ENCODE measurements at regions not wholly inside any gene's neighbourhood (a gene's known extent, or its start where the extent isn't known, plus 50 kb on each side); places are given as distances from the start of the nearest gene placed in this dataset.

GRCh38 chr7:156178214-156178613 is 366.0 kb upstream of the SHH start:
- DNase-seq (ENCODE audit: low read depth): no peak
- TF ChIP-seq CTCF (IDR thresholded peaks at IDR 0.05; ENCODE audit: control insufficient read depth, extremely low read depth, insufficient read depth): no peak
- no peak overlapping the region for H3K4me3 ChIP-seq (ENCODE audit: low read depth, low read length)

GRCh38 chr7:156177422-156178055 is 365.3 kb upstream of the SHH start:
- no peak overlapping the region for H3K4me3 ChIP-seq (ENCODE audit: low read depth, low read length)
- DNase-seq (ENCODE audit: low read depth): no peak
- TF ChIP-seq CTCF (IDR thresholded peaks at IDR 0.05; ENCODE audit: control insufficient read depth, extremely low read depth, insufficient read depth): no peak

- no peak for DNase-seq (ENCODE audit: low read depth)
- no peak for TF ChIP-seq CTCF (IDR thresholded peaks at IDR 0.05; ENCODE audit: control insufficient read depth, extremely low read depth, insufficient read depth)
Observed at GRCh38 chr7:156176039-156176438, 363.8 kb upstream of the SHH start.

GRCh38 chr7:156175003-156175402 is 362.7 kb upstream of the SHH start:
- H3K4me3 ChIP-seq (ENCODE audit: low read depth, low read length): no peak overlapping the region
- no peak for DNase-seq (ENCODE audit: low read depth)
- no peak for TF ChIP-seq CTCF (IDR thresholded peaks at IDR 0.05; ENCODE audit: control insufficient read depth, extremely low read depth, insufficient read depth)

More at GRCh38 chr7:156176039-156176438, 363.8 kb upstream of the SHH start:
- H3K4me3 ChIP-seq (ENCODE audit: low read depth, low read length): no peak overlapping the region

GRCh38 chr7:156174428-156174827 is 362.2 kb upstream of the SHH start:
- no peak for TF ChIP-seq CTCF (IDR thresholded peaks at IDR 0.05; ENCODE audit: control insufficient read depth, extremely low read depth, insufficient read depth)
- DNase-seq (ENCODE audit: low read depth): no peak
- no peak overlapping the region for H3K4me3 ChIP-seq (ENCODE audit: low read depth, low read length)

- TF ChIP-seq CTCF (IDR thresholded peaks at IDR 0.05; ENCODE audit: control insufficient read depth, extremely low read depth, insufficient read depth): no peak
- no peak for DNase-seq (ENCODE audit: low read depth)
Observed at GRCh38 chr7:156173748-156174353, 361.6 kb upstream of the SHH start.

GRCh38 chr7:156173346-156173745 is 361.1 kb upstream of the SHH start:
- no peak overlapping the region for H3K4me3 ChIP-seq (ENCODE audit: low read depth, low read length)
- no peak for DNase-seq (ENCODE audit: low read depth)
- TF ChIP-seq CTCF (IDR thresholded peaks at IDR 0.05; ENCODE audit: control insufficient read depth, extremely low read depth, insufficient read depth): no peak

More at GRCh38 chr7:156173748-156174353, 361.6 kb upstream of the SHH start:
- no peak overlapping the region for H3K4me3 ChIP-seq (ENCODE audit: low read depth, low read length)

Data from LNCaP clone FGC (cell line).